Daoy (cell line): ENCODE measurements at regions not wholly inside any gene's neighbourhood (a gene's known extent, or its start where the extent isn't known, plus 50 kb on each side); places are given as distances from the start of the nearest gene placed in this dataset.

Source experiments
- DNase-seq: peaks from one replicate; pipeline ENCODE4 v3.0.0-alpha.2; 2015; ENCODE audit warnings: low read depth

DNA sequence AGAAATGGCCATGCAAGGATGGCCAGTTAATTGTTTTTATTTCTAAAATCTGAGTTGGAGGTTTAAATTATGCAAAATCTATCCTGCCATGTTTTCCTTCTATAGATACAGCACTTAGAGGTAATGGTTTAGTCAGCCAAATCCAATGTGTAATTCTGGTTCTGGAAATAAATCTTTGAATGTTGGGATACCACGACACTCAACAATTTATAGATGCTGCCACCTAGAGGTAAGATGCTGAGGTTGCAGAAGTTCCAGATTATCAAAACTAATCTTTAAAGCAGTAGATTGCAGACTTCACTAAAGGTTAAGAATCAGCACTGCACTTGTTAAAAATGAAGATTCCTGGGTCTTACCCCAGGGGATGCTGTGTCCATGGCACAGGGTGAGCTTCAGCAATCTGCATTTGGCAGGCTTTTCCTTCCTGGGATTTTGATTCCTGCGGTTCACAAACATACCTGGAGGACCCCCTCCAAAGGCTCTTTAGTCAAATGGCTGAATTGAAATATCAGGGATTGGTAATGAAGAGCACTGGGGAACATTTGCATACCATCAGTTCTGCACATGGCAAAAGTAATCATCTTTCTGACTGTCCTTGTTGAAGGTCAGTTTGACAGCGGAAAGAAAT, 53.4 kb upstream of the ANO4 start:
- DNase-seq: no peak

DNA sequence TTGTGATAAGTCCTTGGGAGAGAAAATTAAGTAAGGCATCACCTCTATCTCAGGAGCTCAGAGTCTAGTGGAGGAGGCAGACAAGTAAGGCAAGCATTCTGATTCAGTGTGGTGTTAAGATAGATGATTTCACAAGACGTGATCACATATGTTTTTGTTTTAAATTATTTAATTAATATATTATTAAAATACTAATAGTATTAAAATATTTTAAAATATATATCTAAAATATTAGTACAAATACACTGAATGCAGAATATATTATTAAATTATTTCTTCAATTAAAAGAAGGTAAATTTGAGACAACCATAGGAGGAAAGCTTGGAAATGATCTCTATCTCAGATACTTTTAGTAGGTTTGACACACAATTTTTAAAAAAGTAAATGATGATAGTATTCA, 51.5 kb upstream of the ANO4 start:
- DNase-seq: no peak
